NB4 (cell line): ENCODE measurements at regions not wholly inside any gene's neighbourhood (a gene's known extent, or its start where the extent isn't known, plus 50 kb on each side); places are given as distances from the start of the nearest gene placed in this dataset.
"Not testable (repeated sequence)": the region's sequence is repeated elsewhere in the genome, so short reads cannot be mapped to it uniquely, and the experiment has no call there.

Experiments
- CTCF ChIP-seq: IDR thresholded peaks from one replicate; pipeline ENCODE4 v1.5.1; 2012; ENCODE audit warnings: low read depth, low read length
- POLR2A ChIP-seq: IDR thresholded peaks from 2 replicates; pipeline ENCODE4 v1.6.1; 2011; ENCODE audit warnings: mild to moderate bottlenecking; ENCODE audit not compliant: insufficient read length; ENCODE audit errors: extremely low read depth
- TF ChIP-seq, protein P1 (sequence below): IDR thresholded peaks from 2 replicates; pipeline ENCODE4 v1.6.1; 2011; ENCODE audit warnings: low read depth, low read length

- not testable (repeated sequence) for TF ChIP-seq POLR2A, CTCF
- TF ChIP-seq, protein P1, sequence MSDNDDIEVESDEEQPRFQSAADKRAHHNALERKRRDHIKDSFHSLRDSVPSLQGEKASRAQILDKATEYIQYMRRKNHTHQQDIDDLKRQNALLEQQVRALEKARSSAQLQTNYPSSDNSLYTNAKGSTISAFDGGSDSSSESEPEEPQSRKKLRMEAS: not testable (repeated sequence)
Measured at GRCh38 chrX:90521284-90521683, 599.6 kb downstream of the TGIF2LX start.
